ENCODE measurements at regions not wholly inside any gene's neighbourhood (a gene's known extent, or its start where the extent isn't known, plus 50 kb on each side); places are given as distances from the start of the nearest gene placed in this dataset.

GRCh38 chr6:27806981-27807440 lies 105.2 kb downstream of the OR2B2 start (continued):
- TF ChIP-seq ZNF350 (CRISPR knock-in tag; IDR thresholded peaks at IDR 0.05; ENCODE audit: borderline replicate concordance, low read depth), result no peak
- peak; percentile 40 for TF ChIP-seq ZNF574 (CRISPR knock-in tag; IDR thresholded peaks at IDR 0.05)
- TF ChIP-seq ZNF512 (CRISPR knock-in tag; IDR thresholded peaks at IDR 0.05), result no peak
- no peak for TF ChIP-seq FLYWCH1 (CRISPR knock-in tag; IDR thresholded peaks at IDR 0.05)
- TF ChIP-seq ATF5 (CRISPR knock-in tag; IDR thresholded peaks at IDR 0.05; ENCODE audit: low read depth), result no peak
- TF ChIP-seq HNF4A (CRISPR knock-in tag; IDR thresholded peaks at IDR 0.05), result peak; percentile 36
- TF ChIP-seq RFX1 (IDR thresholded peaks at IDR 0.05), result no peak
- TF ChIP-seq ZNF576 (CRISPR knock-in tag; IDR thresholded peaks at IDR 0.05), result no peak
- TF ChIP-seq TRIM24 (CRISPR knock-in tag; IDR thresholded peaks at IDR 0.05), result no peak
- no peak for TF ChIP-seq KMT2A (CRISPR knock-in tag; IDR thresholded peaks at IDR 0.05)
- TF ChIP-seq ZNF451 (CRISPR knock-in tag; IDR thresholded peaks at IDR 0.05), result no peak
- TF ChIP-seq AKAP8 (CRISPR knock-in tag; IDR thresholded peaks at IDR 0.05), result no peak
- TF ChIP-seq TGIF2 (CRISPR knock-in tag; IDR thresholded peaks at IDR 0.05), result no peak
- no peak for TF ChIP-seq ZNF674 (CRISPR knock-in tag; IDR thresholded peaks at IDR 0.05; ENCODE audit: low read depth)
- no peak for TF ChIP-seq TOPORS (CRISPR knock-in tag; IDR thresholded peaks at IDR 0.05)
- peak; percentile 71 for TF ChIP-seq RBM22 (optimal IDR thresholded peaks at IDR 0.05; ENCODE audit: low read length)
- TF ChIP-seq ZNF138 (CRISPR knock-in tag; IDR thresholded peaks at IDR 0.05; ENCODE audit: low read depth), result no peak
- no peak for TF ChIP-seq RFXANK (CRISPR knock-in tag; IDR thresholded peaks at IDR 0.05)
- no peak; the same call in 1 of the 2 replicates for TF ChIP-seq MYC (CRISPR knock-in tag; IDR thresholded peaks at IDR 0.05; ENCODE audit: borderline replicate concordance)
- TF ChIP-seq ZBTB49 (CRISPR knock-in tag; IDR thresholded peaks at IDR 0.05; ENCODE audit: borderline replicate concordance), result no peak
- peak; percentile 66; the same call in 1 of the 2 replicates for TF ChIP-seq FOXJ3 (CRISPR knock-in tag; IDR thresholded peaks at IDR 0.05; ENCODE audit: borderline replicate concordance)
- TF ChIP-seq HNRNPL (IDR thresholded peaks at IDR 0.05; ENCODE audit: low read depth, low read length), result 0 out of 2 replicates have a peak, but pooled peaks have one; percentile 4
- TF ChIP-seq PLSCR1 (CRISPR knock-in tag; IDR thresholded peaks at IDR 0.05; ENCODE audit: borderline replicate concordance), result no peak
- no peak for TF ChIP-seq ZBTB42 (CRISPR knock-in tag; IDR thresholded peaks at IDR 0.05)

Measured in HepG2 (cell line).